Cardiac fibroblast (primary cell): ENCODE measurements at regions not wholly inside any gene's neighbourhood (a gene's known extent, or its start where the extent isn't known, plus 50 kb on each side); places are given as distances from the start of the nearest gene placed in this dataset.

Experiments used
- DNase-seq, 2 donors: peaks; one replicate each; pipeline versions ENCODE4 v3.0.0 to v3.0.0-alpha.2; 2010; ENCODE audit warnings: low read depth in 2 of 2
- H3K4me3 ChIP-seq, 2 donors: replicated peaks in 1 of 2; 1 replicate in 1 of 2; 2 replicates in 1 of 2; pipeline ENCODE4 v1.5.1; 2011; ENCODE audit warnings: low read depth in 2 of 2, low read length in 2 of 2, mild to moderate bottlenecking in 2 of 2, moderate library complexity in 1 of 2
- CTCF ChIP-seq: IDR thresholded peaks from one replicate; pipeline ENCODE4 v1.5.1; 2011; ENCODE audit warnings: low read depth, mild to moderate bottlenecking, low read length, inconsistent platforms

GRCh38 chr19:31505596-31505910 lies 156.3 kb upstream of the TSHZ3 start:
- H3K4me3 ChIP-seq, result no peak overlapping the region
- no peak for TF ChIP-seq CTCF
- no peak for DNase-seq

- no peak for DNase-seq
- H3K4me3 ChIP-seq, result no peak overlapping the region
- no peak for TF ChIP-seq CTCF
Measured at GRCh38 chr19:31506102-31506501, 156.9 kb upstream of the TSHZ3 start.

GRCh38 chr19:31510635-31511034 lies 161.4 kb upstream of the TSHZ3 start:
- no peak for TF ChIP-seq CTCF
- H3K4me3 ChIP-seq, result no peak overlapping the region
- no peak for DNase-seq

GRCh38 chr19:31511098-31511497 lies 161.9 kb upstream of the TSHZ3 start:
- no peak overlapping the region for H3K4me3 ChIP-seq
- TF ChIP-seq CTCF, result no peak
- DNase-seq, result no peak

GRCh38 chr19:31511696-31512095 lies 162.5 kb upstream of the TSHZ3 start:
- no peak overlapping the region for H3K4me3 ChIP-seq
- DNase-seq, result no peak
- TF ChIP-seq CTCF, result no peak

GRCh38 chr19:31512181-31512970 lies 163.1 kb upstream of the TSHZ3 start:
- DNase-seq, result no peak
- no peak for TF ChIP-seq CTCF
- no peak overlapping the region for H3K4me3 ChIP-seq

GRCh38 chr19:31513841-31514240 lies 164.6 kb upstream of the TSHZ3 start:
- TF ChIP-seq CTCF, result no peak
- H3K4me3 ChIP-seq, result no peak overlapping the region
- DNase-seq, result no peak
